ENCODE measurements at regions not wholly inside any gene's neighbourhood (a gene's known extent, or its start where the extent isn't known, plus 50 kb on each side); places are given as distances from the start of the nearest gene placed in this dataset.
A peak's percentile ranks its signal among the peaks of the same experiment; 100 is the strongest.

DNA sequence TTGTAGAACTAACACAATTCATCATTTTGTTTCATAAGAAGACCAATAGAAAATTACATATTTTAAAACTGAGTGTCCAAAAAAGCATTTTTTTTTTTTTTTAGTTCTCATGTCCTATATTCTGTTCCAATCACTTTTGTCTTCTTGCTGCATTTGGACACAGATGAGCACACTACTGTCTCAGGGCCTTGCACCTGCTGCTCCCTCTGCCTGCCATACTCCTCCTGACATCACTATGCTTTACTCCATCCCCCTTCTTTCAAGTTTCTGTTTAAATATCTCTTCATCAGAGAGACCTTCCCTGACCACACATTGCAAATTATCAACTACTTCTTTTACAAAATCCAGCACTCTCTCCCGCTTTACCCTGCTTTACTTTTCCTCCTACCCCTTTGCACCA lies 230.7 kb upstream of the GK2 start:
- no peak overlapping the region for H3K27ac ChIP-seq (ENCODE audit: low read length)
- H3K4me1 ChIP-seq (ENCODE audit: control insufficient read depth in 1 of 2, insufficient read depth in 2 of 2, low read length in 2 of 2), result no peaks in the 10 kb centered on the region
- no peaks in the 10 kb centered on the region for H3K36me3 ChIP-seq (ENCODE audit: control insufficient read depth in 1 of 2, insufficient read depth in 2 of 2, low read length in 2 of 2)
- no peak overlapping the region for H3K4me3 ChIP-seq (ENCODE audit: low read depth in 1 of 2, low read length in 2 of 2)
- no peaks in the 10 kb centered on the region for H3K9me3 ChIP-seq (ENCODE audit: control insufficient read depth in 1 of 2, low read length in 2 of 2)
- H3K27me3 ChIP-seq (ENCODE audit: low read depth, low read length), result no peaks in the 10 kb centered on the region

- no peaks in the 10 kb centered on the region for H3K36me3 ChIP-seq (ENCODE audit: control insufficient read depth in 1 of 2, insufficient read depth in 2 of 2, low read length in 2 of 2)
- no peak overlapping the region for H3K27ac ChIP-seq (ENCODE audit: low read length)
- no peaks in the 10 kb centered on the region for H3K4me1 ChIP-seq (ENCODE audit: control insufficient read depth in 1 of 2, insufficient read depth in 2 of 2, low read length in 2 of 2)
- H3K27me3 ChIP-seq (ENCODE audit: low read depth, low read length), result no peaks in the 10 kb centered on the region
- H3K4me3 ChIP-seq (ENCODE audit: low read depth in 1 of 2, low read length in 2 of 2), result no peak overlapping the region
- H3K9me3 ChIP-seq (ENCODE audit: control insufficient read depth in 1 of 2, low read length in 2 of 2), result no peaks in the 10 kb centered on the region
These were observed 229.0 kb upstream of the GK2 start for GRCh38 chr4:79636991-79637390.

GRCh38 chr4:79634111-79634510 lies 226.1 kb upstream of the GK2 start:
- Histone ChIP-seq H3K27me3 (ENCODE audit: low read depth, low read length) (no peaks in the 10 kb centered on the region), H3K36me3 (ENCODE audit: control insufficient read depth in 1 of 2, insufficient read depth in 2 of 2, low read length in 2 of 2) (no peaks in the 10 kb centered on the region), H3K4me3 (ENCODE audit: low read depth in 1 of 2, low read length in 2 of 2) (no peak overlapping the region), H3K4me1 (ENCODE audit: control insufficient read depth in 1 of 2, insufficient read depth in 2 of 2, low read length in 2 of 2) (no peaks in the 10 kb centered on the region), H3K27ac (ENCODE audit: low read length) (no peak overlapping the region), H3K9me3 (ENCODE audit: control insufficient read depth in 1 of 2, low read length in 2 of 2) (no peaks in the 10 kb centered on the region)

DNA sequence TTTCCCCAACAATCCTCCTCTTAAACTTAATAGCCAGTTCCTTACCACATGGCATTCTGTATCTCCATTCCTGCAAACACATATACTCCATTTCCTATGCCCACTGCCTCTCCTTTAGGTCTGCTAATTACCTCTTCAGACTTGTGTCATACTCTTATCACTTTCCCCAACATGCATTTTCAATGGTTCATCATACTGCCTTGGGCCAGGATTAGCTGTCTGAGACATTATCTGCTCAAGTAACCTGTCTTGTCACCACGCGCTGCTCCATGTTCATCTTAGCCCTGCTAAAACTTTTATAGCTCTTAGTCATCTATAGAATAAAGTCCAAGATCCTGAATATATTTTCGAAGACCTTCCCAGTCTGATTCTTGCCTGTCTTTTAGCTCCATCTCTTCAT lies 224.1 kb upstream of the GK2 start:
- H3K4me1 ChIP-seq (ENCODE audit: control insufficient read depth in 1 of 2, insufficient read depth in 2 of 2, low read length in 2 of 2), result no peaks in the 10 kb centered on the region
- H3K27ac ChIP-seq (ENCODE audit: low read length), result no peak overlapping the region
- H3K36me3 ChIP-seq (ENCODE audit: control insufficient read depth in 1 of 2, insufficient read depth in 2 of 2, low read length in 2 of 2), result no peaks in the 10 kb centered on the region
- no peaks in the 10 kb centered on the region for H3K27me3 ChIP-seq (ENCODE audit: low read depth, low read length)
- H3K9me3 ChIP-seq (ENCODE audit: control insufficient read depth in 1 of 2, low read length in 2 of 2), result no peaks in the 10 kb centered on the region
- no peak overlapping the region for H3K4me3 ChIP-seq (ENCODE audit: low read depth in 1 of 2, low read length in 2 of 2)

DNA sequence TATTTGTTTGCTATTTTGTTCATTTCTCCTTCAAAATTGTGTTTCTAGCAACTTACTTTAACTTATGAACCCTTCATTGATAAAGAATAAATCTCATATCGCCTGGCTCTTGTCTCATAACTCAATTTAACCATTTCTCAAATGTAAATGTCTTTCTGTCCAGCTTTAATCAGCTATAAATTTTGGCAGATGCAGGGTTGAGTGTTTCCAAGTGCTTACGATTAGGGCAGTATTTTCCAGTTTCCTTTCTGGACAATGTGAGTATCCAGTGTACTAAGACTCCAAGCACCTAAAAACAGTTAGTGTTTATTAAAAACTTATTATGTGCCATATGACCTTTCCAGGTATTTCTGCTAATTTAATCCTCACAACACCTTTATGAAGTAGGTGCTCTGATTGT lies 218.6 kb upstream of the GK2 start:
- no peak overlapping the region for H3K27ac ChIP-seq (ENCODE audit: low read length)
- peak overlapping the region in 1 of 2 donors; percentile 16 for H3K4me3 ChIP-seq (ENCODE audit: low read depth in 1 of 2, low read length in 2 of 2)

GRCh38 chr4:79626101-79626500 lies 218.1 kb upstream of the GK2 start:
- H3K27ac ChIP-seq (ENCODE audit: low read length), result no peak overlapping the region
- no peaks in the 10 kb centered on the region for H3K36me3 ChIP-seq (ENCODE audit: control insufficient read depth in 1 of 2, insufficient read depth in 2 of 2, low read length in 2 of 2)
- peak overlapping the region; percentile 16 for H3K4me3 ChIP-seq (ENCODE audit: low read depth in 1 of 2, low read length in 2 of 2)
- peaks cover 0 to 17% of the 10 kb centered on the region in 2 donors for H3K4me1 ChIP-seq (ENCODE audit: control insufficient read depth in 1 of 2, insufficient read depth in 2 of 2, low read length in 2 of 2)
- no peaks in the 10 kb centered on the region for H3K27me3 ChIP-seq (ENCODE audit: low read depth, low read length)
- no peaks in the 10 kb centered on the region for H3K9me3 ChIP-seq (ENCODE audit: control insufficient read depth in 1 of 2, low read length in 2 of 2)

More for the DNA sequence above, 218.6 kb upstream of the GK2 start:
- Histone ChIP-seq H3K27me3 (ENCODE audit: low read depth, low read length) (no peaks in the 10 kb centered on the region), H3K9me3 (ENCODE audit: control insufficient read depth in 1 of 2, low read length in 2 of 2) (no peaks in the 10 kb centered on the region), H3K36me3 (ENCODE audit: control insufficient read depth in 1 of 2, insufficient read depth in 2 of 2, low read length in 2 of 2) (no peaks in the 10 kb centered on the region), H3K4me1 (ENCODE audit: control insufficient read depth in 1 of 2, insufficient read depth in 2 of 2, low read length in 2 of 2) (peaks cover 0 to 17% of the 10 kb centered on the region in 2 donors)

- Histone ChIP-seq H3K4me3 (ENCODE audit: low read depth in 1 of 2, low read length in 2 of 2) (peak overlapping the region in 1 of 2 donors; percentile 16), H3K36me3 (ENCODE audit: control insufficient read depth in 1 of 2, insufficient read depth in 2 of 2, low read length in 2 of 2) (no peaks in the 10 kb centered on the region), H3K27me3 (ENCODE audit: low read depth, low read length) (no peaks in the 10 kb centered on the region), H3K4me1 (ENCODE audit: control insufficient read depth in 1 of 2, insufficient read depth in 2 of 2, low read length in 2 of 2) (peaks cover 0 to 17% of the 10 kb centered on the region in 2 donors), H3K27ac (ENCODE audit: low read length) (no peak overlapping the region), H3K9me3 (ENCODE audit: control insufficient read depth in 1 of 2, low read length in 2 of 2) (no peaks in the 10 kb centered on the region)
These were observed 217.3 kb upstream of the GK2 start for GRCh38 chr4:79625361-79625760.

DNA sequence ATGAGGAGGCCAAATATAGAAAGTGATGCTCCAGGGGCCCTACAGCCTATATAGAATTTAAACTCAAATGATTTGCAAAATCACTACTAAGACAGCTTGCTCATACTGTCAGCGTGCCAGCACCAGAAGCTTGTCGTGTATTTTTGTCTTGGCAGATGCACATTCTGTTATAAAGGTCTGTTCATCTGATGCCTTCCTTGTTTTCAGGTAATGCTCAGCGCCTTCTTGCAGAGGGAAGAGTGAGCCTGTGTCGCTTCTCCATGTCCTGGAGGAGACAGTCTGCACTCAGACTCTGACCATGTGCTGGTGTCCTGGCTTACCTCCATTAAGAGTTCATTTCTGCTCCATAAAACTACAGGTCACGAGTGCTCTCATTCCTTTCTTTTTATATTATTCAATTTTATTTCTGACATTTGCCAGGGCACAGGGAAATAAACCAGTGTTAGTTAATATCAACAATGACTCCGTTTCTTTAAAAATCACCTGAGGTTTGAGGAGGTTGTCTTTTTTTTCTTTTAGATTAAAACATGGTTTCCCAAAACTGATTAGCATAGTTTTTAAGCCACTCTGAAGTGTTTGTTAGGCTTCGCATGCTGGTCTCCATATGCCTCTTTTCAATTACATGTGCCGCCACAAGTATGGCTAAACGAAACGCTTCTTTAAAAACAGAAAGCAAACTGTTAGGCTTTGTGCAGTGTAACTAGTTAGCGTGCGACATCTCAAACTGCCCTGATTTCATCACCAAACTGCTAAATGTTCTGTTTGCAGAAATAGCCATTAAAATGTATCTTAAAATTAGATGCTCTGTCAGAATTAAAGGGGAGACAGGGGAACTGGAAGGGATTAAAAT lies 215.2 kb upstream of the GK2 start:
- H3K27me3 ChIP-seq (ENCODE audit: low read depth, low read length), result no peaks in the 10 kb centered on the region
- H3K36me3 ChIP-seq (ENCODE audit: control insufficient read depth in 1 of 2, insufficient read depth in 2 of 2, low read length in 2 of 2), result no peaks in the 10 kb centered on the region
- H3K4me3 ChIP-seq (ENCODE audit: low read depth in 1 of 2, low read length in 2 of 2), result peak overlapping the region; percentile 20 to 46
- H3K4me1 ChIP-seq (ENCODE audit: control insufficient read depth in 1 of 2, insufficient read depth in 2 of 2, low read length in 2 of 2), result peaks cover 0 to 17% of the 10 kb centered on the region in 2 donors
- H3K27ac ChIP-seq (ENCODE audit: low read length), result peak overlapping the region; percentile 42
- no peaks in the 10 kb centered on the region for H3K9me3 ChIP-seq (ENCODE audit: control insufficient read depth in 1 of 2, low read length in 2 of 2)

GRCh38 chr4:79621061-79621460 lies 213.0 kb upstream of the GK2 start:
- Histone ChIP-seq H3K4me1 (ENCODE audit: control insufficient read depth in 1 of 2, insufficient read depth in 2 of 2, low read length in 2 of 2) (peaks cover 0 to 17% of the 10 kb centered on the region in 2 donors), H3K9me3 (ENCODE audit: control insufficient read depth in 1 of 2, low read length in 2 of 2) (no peaks in the 10 kb centered on the region), H3K27me3 (ENCODE audit: low read depth, low read length) (no peaks in the 10 kb centered on the region), H3K36me3 (ENCODE audit: control insufficient read depth in 1 of 2, insufficient read depth in 2 of 2, low read length in 2 of 2) (no peaks in the 10 kb centered on the region), H3K27ac (ENCODE audit: low read length) (no peak overlapping the region), H3K4me3 (ENCODE audit: low read depth in 1 of 2, low read length in 2 of 2) (no peak overlapping the region)

DNA sequence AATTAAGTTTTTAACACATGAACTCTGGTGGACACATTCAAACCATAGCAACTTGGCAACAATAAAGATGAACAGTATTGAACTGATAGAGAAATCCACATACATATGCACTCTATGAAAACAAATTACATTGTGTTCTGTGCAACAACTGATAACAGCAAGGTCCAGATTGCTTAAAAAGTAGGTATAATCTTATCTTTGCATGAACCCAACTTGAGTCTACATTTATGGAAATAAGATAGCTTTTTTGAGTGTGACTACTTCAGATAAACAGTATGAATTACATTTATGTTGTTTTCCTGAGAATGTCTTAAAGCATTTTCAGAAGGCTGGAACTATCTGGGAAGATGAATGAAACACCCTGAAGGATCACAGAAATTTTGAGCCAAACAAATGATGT lies 212.6 kb upstream of the GK2 start:
- no peaks in the 10 kb centered on the region for H3K9me3 ChIP-seq (ENCODE audit: control insufficient read depth in 1 of 2, low read length in 2 of 2)
- no peaks in the 10 kb centered on the region for H3K27me3 ChIP-seq (ENCODE audit: low read depth, low read length)
- no peak overlapping the region for H3K27ac ChIP-seq (ENCODE audit: low read length)
- H3K4me1 ChIP-seq (ENCODE audit: control insufficient read depth in 1 of 2, insufficient read depth in 2 of 2, low read length in 2 of 2), result peaks cover 0 to 17% of the 10 kb centered on the region in 2 donors
- H3K4me3 ChIP-seq (ENCODE audit: low read depth in 1 of 2, low read length in 2 of 2), result no peak overlapping the region
- H3K36me3 ChIP-seq (ENCODE audit: control insufficient read depth in 1 of 2, insufficient read depth in 2 of 2, low read length in 2 of 2), result no peaks in the 10 kb centered on the region

- no peaks in the 10 kb centered on the region for H3K27me3 ChIP-seq (ENCODE audit: low read depth, low read length)
- no peak overlapping the region for H3K27ac ChIP-seq (ENCODE audit: low read length)
- H3K36me3 ChIP-seq (ENCODE audit: control insufficient read depth in 1 of 2, insufficient read depth in 2 of 2, low read length in 2 of 2), result no peaks in the 10 kb centered on the region
- H3K4me3 ChIP-seq (ENCODE audit: low read depth in 1 of 2, low read length in 2 of 2), result no peak overlapping the region
- H3K9me3 ChIP-seq (ENCODE audit: control insufficient read depth in 1 of 2, low read length in 2 of 2), result no peaks in the 10 kb centered on the region
- H3K4me1 ChIP-seq (ENCODE audit: control insufficient read depth in 1 of 2, insufficient read depth in 2 of 2, low read length in 2 of 2), result peaks cover 0 to 9% of the 10 kb centered on the region in 2 donors
These were observed 205.4 kb upstream of the GK2 start for GRCh38 chr4:79613269-79613935.
